GM18858 (cell line): ENCODE measurements at regions not wholly inside any gene's neighbourhood (a gene's known extent, or its start where the extent isn't known, plus 50 kb on each side); places are given as distances from the start of the nearest gene placed in this dataset.

Experiments used
- ATAC-seq: cut with Tn5 transposase; IDR thresholded peaks from one replicate; pipeline ENCODE4 v1.9.1; 2021; ENCODE audit not compliant: unreplicated experiment

DNA sequence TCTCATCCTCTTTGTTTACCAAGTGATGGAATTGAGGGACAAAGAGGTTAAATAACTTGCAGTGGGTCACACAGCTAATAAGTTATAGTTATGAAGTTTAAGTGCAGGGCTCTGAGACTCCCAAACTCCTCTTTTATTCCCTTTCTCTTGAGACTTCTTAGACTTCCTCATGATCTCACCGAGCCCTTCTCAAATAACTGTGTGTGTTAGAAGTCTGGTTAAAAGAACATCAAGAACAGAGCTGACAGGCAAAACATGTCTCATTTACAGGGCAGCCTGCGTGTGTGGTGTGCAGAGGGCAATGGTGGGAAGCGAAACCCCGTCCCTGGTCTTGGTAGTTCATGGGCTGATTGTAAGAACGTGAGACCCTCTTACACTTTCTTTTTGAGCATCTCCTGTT lies 368.0 kb downstream of the SLC4A3 start:
- no peak for ATAC-seq

DNA sequence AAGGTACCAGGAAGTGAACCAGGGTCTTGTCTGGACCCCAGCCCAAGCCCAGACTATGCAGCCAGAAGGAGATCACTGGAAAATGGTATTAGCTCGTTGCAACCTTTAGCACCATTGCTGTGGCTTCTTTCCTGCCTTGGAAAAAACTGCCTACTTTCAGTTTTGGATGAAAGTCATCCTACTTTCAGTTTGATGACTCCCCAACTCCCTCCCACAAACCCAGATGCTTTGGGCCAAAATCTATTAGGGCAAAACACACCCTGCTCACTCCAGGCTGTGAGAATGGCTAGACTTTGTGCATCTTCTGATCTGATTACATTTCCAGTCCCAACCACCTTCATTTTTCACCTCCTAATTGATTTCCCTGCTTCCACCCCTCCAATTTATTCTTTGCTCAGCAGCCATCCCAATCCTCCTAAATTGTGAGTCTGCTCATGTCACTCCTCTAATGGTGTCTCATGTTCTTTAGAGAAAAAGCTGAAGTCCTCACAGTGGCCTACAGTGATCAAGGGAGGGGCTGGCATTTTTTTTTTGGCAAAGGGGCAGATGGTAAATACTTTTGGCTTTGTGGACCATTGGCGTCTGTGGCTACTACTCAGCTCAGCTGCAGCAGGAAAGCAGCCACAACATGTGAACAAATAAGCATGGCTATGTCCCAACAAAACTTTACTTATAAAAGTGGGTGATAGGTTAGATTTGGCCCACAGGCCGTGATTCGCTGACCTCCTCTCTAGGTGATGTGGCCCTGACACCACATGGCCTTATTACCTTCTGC lies 368.7 kb downstream of the SLC4A3 start:
- no peak for ATAC-seq

DNA sequence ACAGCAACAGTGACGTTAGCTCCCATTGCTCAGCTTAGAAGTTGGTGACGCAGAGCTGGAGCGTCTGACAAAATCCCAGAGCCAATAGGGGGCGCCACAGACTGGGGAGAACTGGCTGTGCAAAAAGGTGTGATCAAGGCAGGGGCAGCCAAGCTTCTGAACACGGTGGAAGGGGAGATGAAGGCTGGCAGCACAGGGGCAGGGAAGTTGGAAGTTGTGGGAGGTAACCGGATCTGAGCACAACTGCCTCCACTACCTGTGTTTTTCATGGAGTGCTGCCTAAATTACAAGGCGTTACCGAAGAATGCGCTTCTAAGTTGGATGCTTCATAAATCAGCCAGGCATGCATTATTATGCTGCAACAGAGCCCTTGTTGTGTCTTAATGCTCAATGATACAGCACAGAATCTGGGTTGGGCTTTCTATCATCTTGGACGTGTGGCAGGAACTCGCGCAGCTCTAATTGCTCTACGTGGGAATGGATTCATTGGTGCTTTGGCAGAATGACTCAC lies 370.0 kb downstream of the SLC4A3 start:
- ATAC-seq, result no peak

DNA sequence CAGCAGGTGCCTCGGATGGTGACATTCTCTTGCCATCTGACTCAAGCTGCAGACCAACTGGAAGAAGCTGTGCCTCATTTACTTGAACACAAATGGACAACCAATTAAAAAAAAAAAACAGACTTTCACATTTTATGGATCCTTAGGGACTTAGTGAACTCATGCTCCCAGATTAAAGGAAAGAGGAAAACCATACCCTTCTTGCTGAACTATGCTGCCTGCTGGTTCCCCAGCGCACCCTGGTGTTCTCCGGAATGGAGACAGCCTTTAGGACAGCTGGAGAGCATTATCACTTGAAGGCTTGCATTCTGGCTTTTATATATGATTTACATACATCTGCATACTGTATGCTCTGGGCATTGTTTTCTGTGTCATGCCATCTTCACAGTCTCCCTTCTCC lies 370.7 kb downstream of the SLC4A3 start:
- no peak for ATAC-seq

DNA sequence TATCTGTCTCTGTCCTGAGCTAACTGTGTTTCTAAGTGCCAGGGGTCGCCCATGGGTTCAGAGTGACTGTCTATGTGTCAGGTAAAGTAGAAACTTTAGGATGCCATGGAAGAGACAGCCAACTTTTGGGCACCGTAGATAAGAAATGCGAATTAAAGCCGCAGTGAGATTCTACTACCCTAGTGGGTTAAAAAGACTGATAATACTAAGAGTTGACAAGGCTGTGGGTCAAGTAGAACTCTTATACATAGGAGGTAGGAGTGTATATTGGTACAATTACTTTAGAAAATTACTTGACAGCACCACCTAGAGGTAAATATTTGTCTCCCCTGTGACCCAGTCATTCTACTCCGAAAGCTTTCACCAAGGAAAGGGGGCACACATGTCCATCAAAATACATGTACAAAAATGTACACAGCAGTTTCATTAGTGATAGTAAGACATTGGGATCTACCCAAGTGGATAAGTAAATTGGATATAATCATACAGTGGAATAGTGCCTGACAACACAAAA lies 371.3 kb downstream of the SLC4A3 start:
- ATAC-seq, result no peak

DNA sequence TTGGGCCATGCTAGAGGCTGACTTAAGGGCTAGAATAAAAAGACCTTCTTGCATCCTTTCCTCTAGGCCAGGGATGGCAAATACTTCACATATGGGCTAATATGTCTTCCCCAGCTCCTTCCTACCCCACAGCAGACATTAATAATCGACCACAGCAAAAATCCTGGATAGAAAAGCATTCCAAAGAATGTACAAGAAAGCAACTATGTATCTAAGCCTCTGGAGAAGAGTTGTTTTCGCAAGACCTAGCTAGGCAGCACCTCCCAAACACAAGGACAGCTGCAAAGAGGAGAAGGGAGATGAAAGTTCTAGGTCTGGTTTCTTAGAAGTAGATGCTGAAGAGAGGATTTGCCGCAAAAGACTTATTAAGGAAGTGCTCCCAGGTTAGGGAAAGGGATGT lies 372.6 kb downstream of the SLC4A3 start:
- ATAC-seq, result no peak

DNA sequence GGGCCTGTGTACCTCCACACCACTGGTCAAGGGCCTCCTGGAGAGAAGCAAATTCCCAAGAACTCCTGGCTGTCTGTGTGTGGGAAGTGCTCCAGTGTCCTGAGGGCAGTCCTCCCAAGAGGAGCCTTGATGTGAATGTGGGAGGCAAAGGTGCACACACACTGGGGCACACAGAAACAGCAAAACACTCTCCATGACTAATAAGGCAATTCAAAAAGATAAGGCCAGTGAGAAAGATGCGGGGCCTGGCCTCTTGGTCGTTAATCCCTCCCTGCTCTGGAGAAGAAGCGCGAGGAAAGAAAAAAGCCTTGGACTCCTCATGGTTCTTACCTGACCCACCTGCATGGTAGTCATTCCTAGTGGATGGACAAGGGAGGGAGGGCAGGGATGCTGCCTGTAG lies 373.2 kb downstream of the SLC4A3 start:
- no peak for ATAC-seq

DNA sequence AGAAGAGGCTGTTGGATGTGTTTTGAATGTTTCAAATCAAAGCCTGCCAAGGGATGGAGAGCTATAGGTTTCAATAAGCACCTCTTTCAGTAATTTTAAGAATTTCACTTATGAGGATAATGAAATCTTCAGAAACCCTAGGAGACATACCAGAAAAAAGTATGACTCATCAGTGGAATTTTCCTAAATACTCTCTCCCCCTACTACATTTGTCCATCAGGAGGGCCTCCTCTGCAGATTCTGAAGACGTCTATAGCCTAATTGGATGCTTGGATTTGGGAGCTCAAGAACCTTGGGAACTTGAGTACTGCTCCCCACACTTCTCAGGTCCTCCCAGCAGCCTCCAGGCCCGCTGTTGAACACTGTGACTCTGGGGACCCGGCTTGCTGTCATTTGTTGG lies 374.3 kb downstream of the SLC4A3 start:
- ATAC-seq, result no peak

DNA sequence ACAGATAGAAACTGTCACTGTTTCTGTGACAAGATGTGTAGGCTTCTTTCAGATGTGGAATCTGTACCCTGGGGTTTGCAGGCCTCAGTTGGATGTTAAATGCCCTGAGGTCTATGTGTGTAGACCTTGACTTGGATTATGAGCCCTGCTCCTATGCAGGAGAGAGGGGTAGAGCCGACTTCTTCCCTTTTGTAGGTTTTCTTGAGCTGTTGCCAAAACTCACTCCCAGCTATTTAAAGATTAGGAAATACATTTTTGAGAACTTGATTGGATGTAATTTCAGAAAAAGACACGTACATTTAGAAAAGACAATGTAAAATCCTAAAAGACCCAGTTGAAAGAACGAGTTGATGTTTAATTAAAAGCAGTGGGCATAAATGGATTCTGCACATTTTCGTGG lies 374.8 kb downstream of the SLC4A3 start:
- ATAC-seq, result no peak

DNA sequence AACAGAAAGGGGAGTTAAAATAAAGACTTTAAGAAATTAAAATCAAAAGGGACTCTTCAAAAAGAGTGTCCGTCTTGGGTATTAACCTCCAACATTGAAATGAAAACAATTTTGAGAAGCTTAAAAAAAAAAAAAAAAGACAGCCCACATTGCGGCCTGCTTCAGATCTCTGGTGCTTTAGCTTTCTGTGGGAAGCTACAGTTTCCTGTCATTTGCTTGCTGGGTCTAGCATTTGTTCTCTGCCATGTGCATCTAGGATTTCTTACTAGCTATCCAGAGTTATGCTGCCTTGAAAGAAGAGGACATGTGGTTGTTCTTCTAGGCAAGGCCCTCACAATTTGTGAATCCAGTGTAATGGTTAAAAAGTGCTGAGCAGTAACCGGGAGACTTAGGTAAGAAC lies 375.3 kb downstream of the SLC4A3 start:
- ATAC-seq, result no peak

DNA sequence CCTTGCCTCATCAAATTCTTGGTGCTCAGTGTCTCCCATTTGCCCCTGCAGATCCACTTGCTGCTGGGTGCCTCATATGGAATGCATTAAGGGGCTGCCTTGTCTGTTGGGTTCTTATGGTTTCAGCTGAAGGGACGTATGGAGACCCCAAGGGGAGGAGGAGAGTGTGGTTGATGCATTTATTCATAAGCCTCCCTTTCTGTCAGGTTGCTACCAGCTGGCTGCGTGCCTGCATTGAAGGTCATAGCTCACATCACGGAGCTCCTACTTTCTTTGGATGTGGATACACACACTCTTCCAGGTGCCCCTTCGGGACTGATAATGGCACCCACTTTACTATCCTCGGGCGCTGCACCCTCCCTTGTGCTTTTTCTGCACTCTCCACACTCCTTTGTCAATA lies 377.9 kb downstream of the SLC4A3 start:
- no peak for ATAC-seq

DNA sequence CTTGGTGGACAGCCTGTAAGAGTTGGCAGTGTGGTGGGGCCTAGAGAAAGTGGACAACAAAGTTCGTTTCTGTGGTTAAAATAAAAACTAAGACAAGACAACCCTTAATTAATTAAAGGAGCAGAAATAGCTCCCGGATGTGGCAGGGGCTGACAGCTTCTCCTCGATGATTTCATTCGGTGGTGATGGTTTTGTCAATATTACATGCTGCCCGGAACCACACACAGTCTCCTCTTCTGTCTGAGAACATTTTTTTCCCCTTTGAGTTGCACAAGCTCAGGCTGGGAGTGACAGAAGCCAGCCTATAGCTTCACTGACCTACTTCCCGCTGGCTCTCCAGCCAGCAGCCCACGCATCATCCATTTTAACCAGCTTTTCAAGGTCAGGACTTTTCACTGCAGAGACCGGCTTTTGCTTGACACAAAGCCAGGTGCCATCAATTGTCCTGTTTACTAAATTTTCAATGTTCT lies 378.8 kb downstream of the SLC4A3 start:
- no peak for ATAC-seq

DNA sequence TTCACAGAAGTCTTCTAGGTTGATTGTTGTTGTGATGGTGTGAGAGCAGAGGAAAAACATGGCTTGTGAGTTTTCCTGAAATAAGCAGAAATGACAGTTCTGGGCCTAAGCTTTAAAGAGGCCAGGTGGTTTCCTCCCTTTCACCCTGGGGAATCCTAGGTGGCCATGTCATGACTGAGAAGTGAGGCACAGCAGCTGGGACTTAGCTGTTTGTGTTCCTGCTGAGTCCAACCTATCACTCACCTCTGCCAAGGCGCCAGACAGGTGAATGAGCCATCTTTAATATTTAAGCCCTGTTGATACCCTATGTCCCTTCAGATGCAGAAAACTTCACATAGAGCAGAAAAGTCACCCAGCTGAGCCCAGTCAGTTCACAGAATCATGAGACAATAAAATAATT lies 384.4 kb downstream of the SLC4A3 start:
- ATAC-seq, result no peak

DNA sequence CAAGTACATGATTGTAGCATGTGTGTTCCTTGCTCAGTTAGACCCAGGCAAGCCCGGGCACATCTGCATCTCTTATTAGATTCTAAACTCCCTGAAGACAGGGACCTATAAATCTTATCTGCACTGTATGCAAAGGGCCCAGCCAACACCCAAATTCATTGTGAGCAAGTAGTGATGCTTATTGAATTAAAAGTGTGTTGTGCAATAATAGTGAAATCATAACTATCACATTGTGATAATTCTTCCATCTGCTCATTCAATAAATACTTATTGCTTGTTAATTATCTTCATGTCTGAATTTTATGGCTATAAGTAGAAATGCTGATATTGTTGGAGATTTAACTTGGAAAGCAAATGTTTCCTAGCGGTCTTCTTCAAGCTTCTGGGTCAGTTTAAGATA lies 387.5 kb downstream of the SLC4A3 start:
- ATAC-seq, result no peak

DNA sequence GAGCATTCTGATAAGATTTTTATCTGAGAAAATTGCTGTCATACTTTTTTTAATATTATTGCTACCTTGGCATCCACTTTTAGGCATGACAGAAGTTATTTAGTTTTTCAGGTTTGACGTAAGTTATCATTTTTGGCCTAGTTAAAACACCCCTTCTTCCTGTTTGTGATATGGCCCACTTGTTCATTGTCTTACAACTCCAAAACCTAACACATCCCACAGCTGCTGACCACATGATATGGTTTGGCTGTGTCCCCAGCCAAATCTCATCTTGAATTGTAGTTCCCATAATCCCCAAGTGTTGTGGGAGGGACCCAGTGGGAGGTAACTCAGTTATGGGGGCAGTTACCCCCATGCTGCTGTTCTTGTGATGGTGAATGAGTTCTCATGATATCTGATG lies 388.1 kb downstream of the SLC4A3 start:
- ATAC-seq, result no peak

DNA sequence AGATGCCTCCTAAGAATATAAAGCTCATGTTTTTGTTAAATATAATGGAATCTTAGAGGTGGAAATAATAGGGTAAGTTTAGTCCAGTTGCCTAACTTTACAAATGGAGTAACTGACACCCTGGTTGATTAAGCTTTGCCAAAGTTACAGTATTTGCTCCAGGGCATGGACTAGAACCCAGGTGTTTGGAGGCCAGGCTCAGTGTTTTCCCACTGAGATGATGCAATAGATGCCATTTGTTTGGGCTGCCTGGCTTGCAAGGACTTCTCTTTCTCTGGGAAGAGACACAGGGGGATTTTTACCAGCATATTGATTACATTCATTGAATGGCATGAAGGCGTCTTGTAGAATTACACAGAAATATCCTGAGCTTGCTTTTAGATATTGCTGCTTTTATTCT lies 397.8 kb downstream of the SLC4A3 start:
- no peak for ATAC-seq

DNA sequence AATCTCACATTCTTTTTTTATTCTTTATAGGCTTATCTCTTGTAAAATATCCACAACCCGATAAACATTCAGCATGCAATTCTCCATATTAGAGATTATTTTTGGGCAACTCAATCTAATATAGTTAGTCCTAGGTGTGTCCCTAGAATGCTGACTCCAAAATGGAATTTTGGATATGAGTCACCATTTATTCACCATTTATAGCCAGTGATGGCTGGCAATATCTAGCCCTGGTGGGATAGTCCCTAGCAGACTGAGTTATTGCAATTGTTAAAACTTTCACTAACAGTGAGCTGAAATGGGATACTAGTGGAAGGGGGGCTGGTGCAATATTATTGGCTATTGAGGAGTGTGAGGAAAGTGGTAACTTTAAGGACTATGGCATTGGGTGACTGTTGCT lies 401.6 kb downstream of the SLC4A3 start:
- no peak for ATAC-seq

DNA sequence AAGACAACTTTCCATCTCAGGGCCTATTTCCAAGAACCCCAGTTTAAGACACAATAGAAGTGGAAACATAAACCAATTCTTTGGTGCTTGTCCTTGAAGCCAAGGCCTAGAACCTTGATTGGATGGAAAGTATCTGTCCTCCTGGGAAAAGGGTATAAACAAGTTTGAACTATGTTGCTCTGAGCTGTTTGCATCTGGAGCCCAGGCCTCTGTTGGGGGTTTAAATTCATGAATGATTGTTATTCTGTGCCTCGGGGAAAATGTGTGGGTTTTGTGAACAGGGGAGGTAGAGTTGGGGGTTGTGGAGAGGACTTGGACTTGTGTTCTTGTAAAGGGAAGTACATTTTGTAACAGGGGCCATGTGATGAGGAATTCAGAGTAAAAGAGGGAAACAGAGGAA lies 406.1 kb downstream of the SLC4A3 start:
- no peak for ATAC-seq

DNA sequence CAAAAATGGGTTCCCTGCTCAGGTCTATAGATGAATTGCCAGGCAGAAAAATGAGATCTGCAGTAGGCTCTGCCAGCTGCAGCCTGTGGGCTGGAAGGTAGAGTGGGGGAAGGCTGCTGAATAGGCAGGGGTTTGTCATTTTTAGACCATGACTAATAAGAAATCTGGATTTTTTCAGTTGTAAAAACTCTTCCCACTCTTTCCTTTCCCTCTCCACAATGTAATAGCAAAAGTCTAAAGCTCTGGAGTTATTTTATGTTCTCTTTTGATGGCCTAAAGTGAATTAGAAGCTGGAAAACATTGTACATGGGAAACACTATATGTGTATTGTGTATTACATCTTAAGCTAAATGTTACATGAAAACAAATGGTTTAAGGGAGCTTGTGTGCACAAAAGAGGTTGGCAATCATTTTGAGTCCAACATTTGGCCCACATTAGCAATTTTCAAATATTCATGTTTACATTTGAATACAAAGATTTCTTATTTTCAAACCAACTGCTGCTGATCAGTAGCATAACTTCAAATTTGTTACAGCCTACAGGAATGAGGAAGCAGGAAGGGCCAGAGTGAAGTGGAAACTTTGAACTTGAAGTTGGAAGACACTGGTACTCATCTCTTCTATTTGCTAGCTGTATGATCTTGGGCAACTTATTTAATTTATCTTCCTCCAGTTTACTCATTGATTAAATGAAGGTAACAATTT lies 407.1 kb downstream of the SLC4A3 start:
- no peak for ATAC-seq

DNA sequence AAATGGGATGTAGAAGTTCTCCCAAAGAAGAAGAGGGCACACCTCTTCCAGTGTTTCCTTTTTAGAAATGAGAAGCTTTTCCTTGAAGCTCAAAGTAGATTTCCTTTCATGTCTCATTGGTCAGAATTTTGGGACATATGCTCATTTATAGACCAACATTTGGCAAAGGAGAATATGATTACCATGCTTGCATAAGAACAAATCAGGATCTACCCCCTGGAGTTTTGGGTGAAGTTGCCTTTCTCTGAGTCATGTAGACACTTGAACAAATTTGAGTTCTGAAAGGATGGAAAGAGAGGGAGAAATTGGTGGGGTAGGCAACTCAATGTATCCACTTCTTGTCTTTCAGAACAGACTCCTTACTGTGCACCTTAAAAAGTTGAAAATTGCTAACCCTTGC lies 409.0 kb downstream of the SLC4A3 start:
- ATAC-seq, result no peak

DNA sequence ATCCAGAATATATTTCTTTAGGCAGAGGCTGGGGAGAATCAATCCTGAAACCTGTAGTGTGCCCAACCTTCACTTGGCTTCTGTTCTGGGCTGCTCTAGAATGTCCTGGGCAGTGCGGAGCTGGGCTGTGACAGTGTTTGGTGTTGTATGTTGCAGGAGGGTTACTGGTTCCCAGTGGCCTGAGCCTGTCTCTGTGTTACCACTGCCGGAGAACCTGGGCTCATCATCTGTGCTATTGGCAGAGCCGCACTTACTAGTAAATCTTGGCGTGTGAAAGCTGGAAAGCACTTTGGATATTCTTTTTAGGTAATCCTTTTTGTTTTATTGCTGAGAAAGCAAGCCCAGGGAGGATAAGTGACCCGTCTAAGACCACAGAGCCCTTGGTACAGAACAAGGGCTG lies 412.9 kb downstream of the SLC4A3 start:
- no peak for ATAC-seq

DNA sequence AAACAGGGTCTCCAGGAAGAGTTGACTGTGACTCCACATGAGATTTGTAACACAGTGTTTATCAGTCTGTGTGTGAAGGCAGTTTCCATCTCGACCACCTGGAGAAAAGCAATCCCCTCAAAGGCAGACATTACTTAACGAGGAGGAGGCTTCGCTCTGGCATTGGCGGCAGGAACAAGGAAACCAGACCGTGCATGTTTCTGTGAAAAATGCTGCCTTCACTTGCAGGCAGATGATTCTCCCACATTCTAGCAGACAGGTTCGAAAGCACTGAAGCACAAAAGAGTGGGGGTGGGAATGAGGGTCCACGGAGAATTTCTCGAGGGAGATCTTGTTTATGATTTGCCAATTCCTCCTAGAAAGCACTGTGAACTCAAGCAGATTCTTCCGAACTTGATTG lies 414.0 kb downstream of the SLC4A3 start:
- ATAC-seq, result no peak
